NT2/D1 (cell line): ENCODE measurements at regions not wholly inside any gene's neighbourhood (a gene's known extent, or its start where the extent isn't known, plus 50 kb on each side); places are given as distances from the start of the nearest gene placed in this dataset.

Experiments used
- YY1 ChIP-seq: IDR thresholded peaks from 2 replicates; pipeline ENCODE4 v1.6.1; 2011; ENCODE audit not compliant: insufficient read length, insufficient read depth
- ZNF274 ChIP-seq: IDR thresholded peaks from 2 replicates; pipeline ENCODE4 v1.6.1; 2011; ENCODE audit warnings: mild to moderate bottlenecking, low read depth, low read length

DNA sequence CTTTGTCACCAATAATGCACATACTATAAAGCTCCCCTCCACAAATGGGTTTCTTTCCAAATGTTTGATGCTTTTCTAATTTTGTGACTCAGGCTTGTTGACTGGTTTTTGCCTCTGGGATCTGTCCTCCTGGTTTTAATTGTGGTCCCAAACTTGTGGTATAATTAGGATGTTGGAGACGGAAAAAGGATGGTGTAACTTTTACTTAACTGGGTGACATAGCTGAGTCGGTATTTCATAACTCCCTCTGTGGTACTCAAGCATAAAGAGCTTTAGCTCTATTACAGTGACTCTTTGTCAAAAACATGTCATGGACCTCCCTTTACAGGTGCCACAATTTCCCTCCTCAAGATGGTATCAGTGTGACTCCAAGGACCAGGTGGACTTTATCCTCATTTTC lies 119.7 kb upstream of the RBPJ start:
- TF ChIP-seq ZNF274 (no peak), YY1 (no peak)
